Prostate gland (tissue), 2 donors: ENCODE measurements at regions not wholly inside any gene's neighbourhood (a gene's known extent, or its start where the extent isn't known, plus 50 kb on each side); places are given as distances from the start of the nearest gene placed in this dataset.
"Not testable (repeated sequence)": the region's sequence is repeated elsewhere in the genome, so short reads cannot be mapped to it uniquely, and the experiment has no call there.

Experiments used
- DNase-seq: peaks from one replicate; pipeline ENCODE4 v3.0.0-alpha.2; 2019; ENCODE audit warnings: low spot score
- H3K27ac ChIP-seq, 2 donors: fragments of 200-600 bp; sonication (generic); 2 replicates each; pipeline ENCODE4 v1.5.1; 2017 to 2019
- H3K27me3 ChIP-seq: fragments of 200-600 bp; sonication (generic); replicated peaks from 2 replicates; pipeline ENCODE4 v1.5.1; 2019; ENCODE audit not compliant: insufficient read depth
- H3K36me3 ChIP-seq, 2 donors: fragments of 200-600 bp; sonication (generic); 1 replicate in 1 of 2; 2 replicates in 1 of 2; pipeline versions ENCODE4 v1.5.1 to v1.8.1; 2017 to 2019
- H3K4me1 ChIP-seq: fragments of 200-600 bp; sonication (generic); replicated peaks from 2 replicates; pipeline ENCODE4 v1.5.1; 2019
- H3K4me3 ChIP-seq, 2 donors: fragments of 200-600 bp; sonication (generic); 2 replicates each; pipeline ENCODE4 v1.5.1; 2017 to 2019
- H3K9me3 ChIP-seq: fragments of 200-600 bp; sonication (generic); 2 replicates; pipeline ENCODE4 v1.5.1; 2017
- CTCF ChIP-seq, 4 experiments: fragments of 200-600 bp in 2 of 4; fragments of 450-650 bp in 2 of 4; sonication (generic) in 2 of 4; IDR thresholded peaks; 1 replicate in 3 of 4; 2 replicates in 1 of 4; pipeline ENCODE4 v1.5.1; 2016 to 2019; ENCODE audit warnings: antibody characterized with exemption in 4 of 4, mild to moderate bottlenecking in 2 of 4, moderate library complexity in 2 of 4
- POLR2A ChIP-seq: fragments of 450-650 bp; IDR thresholded peaks from one replicate; pipeline ENCODE4 v1.6.1; 2016; ENCODE audit warnings: antibody characterized with exemption, mild to moderate bottlenecking
- POLR2AphosphoS5 ChIP-seq: sonication (generic); formaldehyde crosslinking; IDR thresholded peaks from one replicate; pipeline ENCODE4 v1.6.1; 2017; ENCODE audit warnings: antibody characterized with exemption
- WGBS: methylation state at CpG from one replicate; pipeline ENCODE4 v1.1.5; 2018; 5-methylcytosine and 5-hydroxymethylcytosine counted together
- intact Hi-C: fragments of 100-400 bp; cut with DNase I; formaldehyde crosslinking; loops from one replicate; pipeline ENCODE4 v1.14.2; 2022

GRCh38 chr12:67091678-67092077, 177.5 kb upstream of the CAND1 start:
- Histone ChIP-seq H3K9me3 (no peaks in the 10 kb centered on the region), H3K4me3 (no peak overlapping the region), H3K27me3 (no peaks in the 10 kb centered on the region), H3K4me1 (no peaks in the 10 kb centered on the region), H3K36me3 (no peaks in the 10 kb centered on the region), H3K27ac (no peak overlapping the region)
- TF ChIP-seq CTCF (IDR thresholded peaks at IDR 0.05) (no peak), POLR2AphosphoS5 (no peak), POLR2A (no peak)
- DNase-seq, result no peak
- 80% methylated on average over 1 of the region's 1 CpG for WGBS
- intact Hi-C loops, result no loop called here

- H3K36me3 ChIP-seq, H3K4me3 ChIP-seq, H3K9me3 ChIP-seq, H3K4me1 ChIP-seq, DNase-seq, H3K27me3 ChIP-seq, H3K27ac ChIP-seq, intact Hi-C loops: not testable (repeated sequence)
- 97% methylated on average over 2 of the region's 2 CpGs for WGBS
Measured at GRCh38 chr12:67092934-67093333, 176.2 kb upstream of the CAND1 start.

GRCh38 chr12:67096533-67097318, 172.4 kb upstream of the CAND1 start:
- no peaks in the 10 kb centered on the region for H3K27me3 ChIP-seq
- DNase-seq, result no peak
- H3K27ac ChIP-seq, result no peak overlapping the region
- H3K4me1 ChIP-seq, result no peaks in the 10 kb centered on the region
- WGBS, result 61% methylated on average over 2 of the region's 2 CpGs
- H3K9me3 ChIP-seq, result no peaks in the 10 kb centered on the region
- H3K4me3 ChIP-seq, result no peak overlapping the region
- intact Hi-C loops, result no loop called here
- no peak for TF ChIP-seq CTCF (IDR thresholded peaks at IDR 0.05)
- no peak for TF ChIP-seq POLR2A
- no peak for TF ChIP-seq POLR2AphosphoS5
- H3K36me3 ChIP-seq, result no peaks in the 10 kb centered on the region

- intact Hi-C loops, result no loop called here
- TF ChIP-seq CTCF (IDR thresholded peaks at IDR 0.05) (no peak), POLR2AphosphoS5 (no peak), POLR2A (no peak)
- Histone ChIP-seq H3K4me1 (no peaks in the 10 kb centered on the region), H3K9me3 (no peaks in the 10 kb centered on the region), H3K27ac (no peak overlapping the region), H3K36me3 (no peaks in the 10 kb centered on the region), H3K4me3 (no peak overlapping the region), H3K27me3 (no peaks in the 10 kb centered on the region)
- DNase-seq, result no peak
- 85% methylated on average over 3 of the region's 3 CpGs for WGBS
Measured at GRCh38 chr12:67099858-67100257, 169.3 kb upstream of the CAND1 start.

GRCh38 chr12:67103521-67103920, 165.6 kb upstream of the CAND1 start:
- H3K9me3 ChIP-seq, result no peaks in the 10 kb centered on the region
- no peak for TF ChIP-seq POLR2A
- TF ChIP-seq CTCF (IDR thresholded peaks at IDR 0.05), result no peak
- TF ChIP-seq POLR2AphosphoS5, result no peak
- H3K4me1 ChIP-seq, result no peaks in the 10 kb centered on the region
- H3K27ac ChIP-seq, result no peak overlapping the region
- DNase-seq, result no peak
- intact Hi-C loops, result no loop called here
- no peak overlapping the region for H3K4me3 ChIP-seq
- H3K36me3 ChIP-seq, result no peaks in the 10 kb centered on the region
- no peaks in the 10 kb centered on the region for H3K27me3 ChIP-seq
- 89% methylated on average over 1 of the region's 1 CpG for WGBS
